ENCODE measurements at regions not wholly inside any gene's neighbourhood (a gene's known extent, or its start where the extent isn't known, plus 50 kb on each side); places are given as distances from the start of the nearest gene placed in this dataset.

- Histone ChIP-seq H4K91ac (ENCODE audit: insufficient read depth, low read depth, low read length) (no peak overlapping the region), H3K36me3 (ENCODE audit: control insufficient read depth, insufficient read depth, low read length) (no peaks in the 10 kb centered on the region), H3K14ac (replicated peaks; ENCODE audit: low read depth, low read length) (no peak overlapping the region), H3K56ac (ENCODE audit: extremely low read depth, insufficient read depth, low read length) (no peak overlapping the region), H4K8ac (ENCODE audit: low read depth in 2 of 2, low read length in 2 of 2) (no peak overlapping the region), H3K4ac (ENCODE audit: low read depth, low read length) (no peak overlapping the region), H3K9me1 (ENCODE audit: insufficient read depth, low read length) (no peaks in the 10 kb centered on the region), H2AFZ (replicated peaks; ENCODE audit: low read length, poor library complexity) (no peak overlapping the region), H2BK15ac (ENCODE audit: low read depth, low read length) (no peak overlapping the region), H3K4me1 (ENCODE audit: control insufficient read depth, insufficient read depth, low read length) (peaks cover 4% of the 10 kb centered on the region), H3K4me2 (ENCODE audit: low read depth, low read length) (no peak overlapping the region), H3K4me3 (ENCODE audit: insufficient read depth, low read depth, low read length) (no peak overlapping the region), H3K9me3 (ENCODE audit: control insufficient read depth, insufficient read depth, low read length) (no peaks in the 10 kb centered on the region; the same call in 1 of the 2 replicates), H3K23ac (ENCODE audit: low read depth, low read length) (no peak overlapping the region), H2AK9ac (replicated peaks; ENCODE audit: low read depth, low read length, poor library complexity) (no peak overlapping the region), H3K27ac (ENCODE audit: insufficient read depth, low read length) (no peak overlapping the region), H2BK20ac (ENCODE audit: low read depth, low read length) (no peak overlapping the region), H3K79me1 (ENCODE audit: low read depth in 1 of 2, low read length in 2 of 2) (no peaks in the 10 kb centered on the region), H2BK5ac (ENCODE audit: low read depth, low read length, poor library complexity, severe bottlenecking) (no peak overlapping the region), H4K20me1 (ENCODE audit: insufficient read depth, low read length) (no peaks in the 10 kb centered on the region), H3K9ac (ENCODE audit: low read depth, low read length) (no peak overlapping the region), H3K27me3 (ENCODE audit: control insufficient read depth, insufficient read depth, low read length) (no peaks in the 10 kb centered on the region; the same call in 1 of the 2 replicates), H4K5ac (ENCODE audit: low read depth, low read length) (no peak overlapping the region), H2AK5ac (ENCODE audit: low read depth, low read length) (no peak overlapping the region), H2BK120ac (ENCODE audit: low read depth, low read length) (no peak overlapping the region), H3K18ac (ENCODE audit: low read depth, low read length) (no peak overlapping the region)
- CTCF ChIA-PET = no interaction called here
- DNase-seq = no peak
- no peak for ATAC-seq (ENCODE audit: low read depth)
- no peak for TF ChIP-seq MAZ (IDR thresholded peaks at IDR 0.05; ENCODE audit: borderline replicate concordance, low read depth, low read length)
- no peak for TF ChIP-seq RAD21 (IDR thresholded peaks at IDR 0.05; ENCODE audit: low read length)
- no peak for TF ChIP-seq NFE2L2 (IDR thresholded peaks at IDR 0.05; ENCODE audit: low read depth, low read length)
- no peak for TF ChIP-seq SMC3 (IDR thresholded peaks at IDR 0.05; ENCODE audit: low read depth, low read length)
- TF ChIP-seq ELK1 (IDR thresholded peaks at IDR 0.05; ENCODE audit: borderline replicate concordance, low read depth, low read length) = no peak
- TF ChIP-seq POLR2A (IDR thresholded peaks at IDR 0.05; ENCODE audit: low read depth, low read length) = no peak
- TF ChIP-seq CEBPB (IDR thresholded peaks at IDR 0.05; ENCODE audit: low read depth, low read length) = no peak
- TF ChIP-seq RFX5 (IDR thresholded peaks at IDR 0.05; ENCODE audit: low read depth, low read length) = no peak
- TF ChIP-seq MXI1 (IDR thresholded peaks at IDR 0.05; ENCODE audit: borderline replicate concordance, low read depth, low read length) = no peak
- TF ChIP-seq MAFK (IDR thresholded peaks at IDR 0.05; ENCODE audit: low read depth, low read length) = no peak
- TF ChIP-seq CHD1 (IDR thresholded peaks at IDR 0.05; ENCODE audit: low read depth, low read length) = no peak
- no peak for TF ChIP-seq FOS (IDR thresholded peaks at IDR 0.05; ENCODE audit: low read depth, low read length)
- no peak for TF ChIP-seq USF2 (IDR thresholded peaks at IDR 0.05; ENCODE audit: low read depth, low read length)
- TF ChIP-seq BHLHE40 (IDR thresholded peaks at IDR 0.05; ENCODE audit: low read depth, low read length) = no peak
- no peak for TF ChIP-seq CTCF (conservative IDR thresholded peaks at IDR 0.05; ENCODE audit: low read depth, low read length)
- TF ChIP-seq RCOR1 (IDR thresholded peaks at IDR 0.05; ENCODE audit: insufficient replicate concordance, low read length) = no peak
- BruUV-seq (replicated peaks) = no TSS peak
- in situ Hi-C loops (cut with MboI; ENCODE audit: low sequenced_read_pairs) = no loop called here
- dilution Hi-C loops (cut with HindIII; ENCODE audit: low sequenced_read_pairs, unreplicated experiment) = no loop called here
- WGBS, 2 experiments (ENCODE audit: extremely low coverage in 2 of 2, insufficient read length in 1 of 2) = no CpG with 5 or more reads among the region's 6 CpGs
- intact Hi-C loops (cut with micrococcal nuclease) = no loop called here
- POLR2A ChIA-PET (ENCODE audit: unreplicated experiment) = no interaction called here
Observed at GRCh38 chr5:57069115-57069835, 104.6 kb upstream of the GPBP1 start.

All from IMR-90 (cell line).